MCF 10A (cell line): ENCODE measurements at regions not wholly inside any gene's neighbourhood (a gene's known extent, or its start where the extent isn't known, plus 50 kb on each side); places are given as distances from the start of the nearest gene placed in this dataset.

Source experiments
- BruUV-seq: library from RNA; stranded (reverse); fragments of 400-500 nt; replicated peaks from 2 replicates; lab custom pipeline; 2021; lab: Mats Ljungman, UMichigan
- CTCF ChIA-PET: fragments of 300-600 bp; sonication (Branson Sonifier 250); formaldehyde crosslinking; extraction: SDS; loops from one replicate; lab custom pipeline; 2021; ENCODE audit warnings: antibody characterized with exemption, inconsistent platforms; lab: Yijun Ruan, JAX
- POLR2A ChIA-PET: fragments of 300-600, 350-650 bp; sonication (Branson Sonifier 250); formaldehyde crosslinking; extraction: SDS; loops from one replicate; lab custom pipeline; 2020; ENCODE audit warnings: antibody characterized with exemption, inconsistent platforms; lab: Yijun Ruan, JAX
- DNase-seq: peaks from one replicate; pipeline ENCODE4 v3.0.0-alpha.2; 2018; ENCODE audit not compliant: unreplicated experiment
- H3K27ac Mint-ChIP-seq: one replicate; pipeline ENCODE4 v1.8.0; 2022; ENCODE audit warnings: mild to moderate bottlenecking, low read depth, mixed read lengths; ENCODE audit not compliant: unreplicated experiment
- H3K27me3 Mint-ChIP-seq: one replicate; pipeline ENCODE4 v1.8.0; 2022; ENCODE audit warnings: mixed read lengths; ENCODE audit not compliant: insufficient read depth, unreplicated experiment
- H3K36me3 Mint-ChIP-seq: one replicate; pipeline ENCODE4 v1.8.0; 2022; ENCODE audit warnings: mild to moderate bottlenecking, moderate library complexity, mixed read lengths; ENCODE audit not compliant: insufficient read depth, unreplicated experiment
- H3K4me1 Mint-ChIP-seq: one replicate; pipeline ENCODE4 v1.8.0; 2022; ENCODE audit warnings: mixed read lengths; ENCODE audit not compliant: insufficient read depth, unreplicated experiment
- H3K4me3 Mint-ChIP-seq: one replicate; pipeline ENCODE4 v1.8.0; 2022; ENCODE audit warnings: mild to moderate bottlenecking, moderate library complexity, mixed read lengths; ENCODE audit not compliant: unreplicated experiment
- H3K9me3 Mint-ChIP-seq: one replicate; pipeline ENCODE4 v1.8.0; 2022; ENCODE audit warnings: mixed read lengths; ENCODE audit not compliant: unreplicated experiment
- intact Hi-C: fragments of 100-400 bp; cut with micrococcal nuclease; formaldehyde crosslinking; loops from 2 replicates; pipeline ENCODE4 v1.14.1; 2022
- TF ChIP-seq, protein P1 (sequence below): fragments of 200-600 bp; IDR thresholded peaks from one replicate; pipeline ENCODE4 v1.8.0; 2022; ENCODE audit warnings: antibody characterized with exemption, mild to moderate bottlenecking; ENCODE audit not compliant: unreplicated experiment

DNA sequence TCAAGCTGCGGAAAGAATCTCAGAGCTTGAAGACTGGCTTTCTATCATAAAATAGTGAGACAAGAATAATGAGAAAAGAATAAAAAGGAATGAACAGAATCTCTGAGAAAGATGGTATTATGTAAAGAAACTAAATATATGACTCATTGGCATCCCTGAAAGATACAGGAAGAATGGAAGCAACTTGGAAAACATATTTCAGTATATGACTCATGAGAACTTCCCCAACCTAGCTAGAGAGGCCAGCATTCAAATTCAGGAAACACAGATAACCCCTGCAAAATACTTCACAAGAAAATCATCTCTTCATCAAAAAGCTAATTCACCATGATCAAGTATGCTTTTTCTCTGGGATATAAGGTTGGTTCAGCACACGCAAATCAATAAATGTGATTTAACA is 2318.0 kb downstream of the PCDH9 start:
- Mint-ChIP-seq H3K27ac (no peak overlapping the region), H3K4me3 (no peak overlapping the region), H3K4me1 (peaks cover 15% of the 10 kb centered on the region), H3K36me3 (no peaks in the 10 kb centered on the region), H3K9me3 (no peaks in the 10 kb centered on the region), H3K27me3 (no peaks in the 10 kb centered on the region)
- POLR2A ChIA-PET, result interaction anchor here (0.6 to 0.9 kb wide), 2 partner anchors 21 to 39 kb away, joined by 3 read pairs; no protein-coding TSS in a partner anchor
- BruUV-seq, result no TSS peak
- TF ChIP-seq, protein P1, sequence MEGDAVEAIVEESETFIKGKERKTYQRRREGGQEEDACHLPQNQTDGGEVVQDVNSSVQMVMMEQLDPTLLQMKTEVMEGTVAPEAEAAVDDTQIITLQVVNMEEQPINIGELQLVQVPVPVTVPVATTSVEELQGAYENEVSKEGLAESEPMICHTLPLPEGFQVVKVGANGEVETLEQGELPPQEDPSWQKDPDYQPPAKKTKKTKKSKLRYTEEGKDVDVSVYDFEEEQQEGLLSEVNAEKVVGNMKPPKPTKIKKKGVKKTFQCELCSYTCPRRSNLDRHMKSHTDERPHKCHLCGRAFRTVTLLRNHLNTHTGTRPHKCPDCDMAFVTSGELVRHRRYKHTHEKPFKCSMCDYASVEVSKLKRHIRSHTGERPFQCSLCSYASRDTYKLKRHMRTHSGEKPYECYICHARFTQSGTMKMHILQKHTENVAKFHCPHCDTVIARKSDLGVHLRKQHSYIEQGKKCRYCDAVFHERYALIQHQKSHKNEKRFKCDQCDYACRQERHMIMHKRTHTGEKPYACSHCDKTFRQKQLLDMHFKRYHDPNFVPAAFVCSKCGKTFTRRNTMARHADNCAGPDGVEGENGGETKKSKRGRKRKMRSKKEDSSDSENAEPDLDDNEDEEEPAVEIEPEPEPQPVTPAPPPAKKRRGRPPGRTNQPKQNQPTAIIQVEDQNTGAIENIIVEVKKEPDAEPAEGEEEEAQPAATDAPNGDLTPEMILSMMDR, result no peak
- CTCF ChIA-PET, result interaction anchor here (0.6 kb wide), 2 partner anchors 194 to 513 kb away, joined by 3 read pairs; no protein-coding TSS in a partner anchor
- DNase-seq, result peak; percentile 63
- intact Hi-C loops, result no loop called here

DNA sequence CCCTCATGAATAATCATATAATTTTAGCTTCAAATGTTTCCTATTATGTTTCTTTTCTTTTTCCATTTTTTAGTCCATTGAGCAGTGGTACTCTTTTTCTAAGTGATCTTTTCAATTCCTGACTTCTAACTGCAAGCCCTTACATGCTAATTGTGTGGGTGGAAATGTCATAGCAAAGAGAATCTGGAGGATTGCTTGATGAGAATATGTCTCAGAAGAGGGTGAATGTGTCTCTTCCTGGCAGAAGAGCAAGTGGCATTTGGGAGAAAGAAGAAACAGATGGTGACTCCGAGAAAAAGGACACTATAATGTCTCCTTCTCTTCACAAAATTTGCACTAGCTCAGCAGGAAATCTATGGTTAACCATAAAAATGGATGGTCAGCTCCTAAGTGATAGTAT is 2320.0 kb downstream of the PCDH9 start:
- Mint-ChIP-seq H3K36me3 (no peaks in the 10 kb centered on the region), H3K27ac (no peak overlapping the region), H3K27me3 (no peaks in the 10 kb centered on the region), H3K4me3 (no peak overlapping the region), H3K9me3 (no peaks in the 10 kb centered on the region), H3K4me1 (peaks cover 15% of the 10 kb centered on the region)
- ChIA-PET POLR2A (no interaction called here), CTCF (interaction anchor here (0.5 kb wide), 1 partner anchor 63 kb away, joined by 4 read pairs; no protein-coding TSS in a partner anchor)
- BruUV-seq, result no TSS peak
- intact Hi-C loops, result no loop called here
- TF ChIP-seq, protein P1, result no peak
- no peak for DNase-seq

DNA sequence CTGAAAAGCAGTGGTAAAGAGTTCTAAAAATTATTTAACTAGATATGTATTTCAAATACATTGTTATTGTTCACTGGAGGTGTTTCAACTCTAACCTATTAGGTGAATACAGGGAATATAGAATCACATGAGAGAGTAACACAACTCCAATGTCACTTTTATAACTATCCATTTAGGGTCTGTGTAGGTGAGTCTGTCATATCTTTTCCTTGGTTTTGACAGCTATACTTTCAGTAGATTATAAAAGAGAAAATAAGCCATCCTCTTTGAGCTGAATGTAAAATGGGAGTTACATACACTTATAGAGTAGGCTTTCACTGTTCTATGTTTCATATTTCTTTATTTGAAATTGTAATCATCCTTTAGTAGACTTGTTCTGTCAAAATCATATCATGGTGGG is 2321.0 kb downstream of the PCDH9 start:
- ChIA-PET CTCF (no interaction called here), POLR2A (no interaction called here)
- peaks cover 15% of the 10 kb centered on the region for H3K4me1 Mint-ChIP-seq
- H3K36me3 Mint-ChIP-seq, result no peaks in the 10 kb centered on the region
- no peak overlapping the region for H3K27ac Mint-ChIP-seq
- H3K27me3 Mint-ChIP-seq, result no peaks in the 10 kb centered on the region
- H3K4me3 Mint-ChIP-seq, result no peak overlapping the region
- no TSS peak for BruUV-seq
- DNase-seq, result no peak
- no peaks in the 10 kb centered on the region for H3K9me3 Mint-ChIP-seq
- TF ChIP-seq, protein P1, result no peak
- intact Hi-C loops, result no loop called here

DNA sequence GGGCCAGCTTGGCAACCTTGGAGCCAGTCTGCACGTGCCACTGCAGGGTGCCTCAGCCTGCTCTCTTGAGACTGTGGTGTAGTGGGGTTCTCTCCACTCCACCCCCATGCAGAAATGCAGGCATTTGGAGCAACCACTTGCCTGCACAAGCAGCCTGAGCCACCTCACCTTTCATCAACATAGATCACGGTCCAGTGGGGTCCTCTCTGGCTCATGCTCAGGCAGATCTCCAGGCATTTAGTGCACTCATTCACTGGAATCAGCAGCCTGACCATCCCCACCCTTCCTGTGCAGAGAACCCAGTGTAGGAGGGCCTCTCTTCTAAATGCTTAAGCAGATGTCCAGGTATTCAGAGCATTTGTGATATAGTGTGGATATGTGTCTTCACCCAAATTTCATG is 2330.1 kb downstream of the PCDH9 start:
- intact Hi-C loops, result no loop called here
- H3K27ac Mint-ChIP-seq, result no peak overlapping the region
- CTCF ChIA-PET, result no interaction called here
- H3K36me3 Mint-ChIP-seq, result no peaks in the 10 kb centered on the region
- no peaks in the 10 kb centered on the region for H3K4me1 Mint-ChIP-seq
- no peak overlapping the region for H3K4me3 Mint-ChIP-seq
- BruUV-seq, result no TSS peak
- no peaks in the 10 kb centered on the region for H3K9me3 Mint-ChIP-seq
- H3K27me3 Mint-ChIP-seq, result no peaks in the 10 kb centered on the region
- TF ChIP-seq, protein P1, result no peak
- POLR2A ChIA-PET, result no interaction called here
- no peak for DNase-seq
